Thymus (tissue), 11 donors: ENCODE measurements at regions not wholly inside any gene's neighbourhood (a gene's known extent, or its start where the extent isn't known, plus 50 kb on each side); places are given as distances from the start of the nearest gene placed in this dataset.

ENCODE experiments used
- DNase-seq, 9 donors: peaks; one replicate each; pipeline ENCODE4 v3.0.0-alpha.2; 2013; ENCODE audit warnings: low spot score in 9 of 9, low read depth in 6 of 9, missing footprints in 1 of 9
- H3K27ac ChIP-seq, 2 donors: one replicate each; pipeline ENCODE4 v1.5.1; 2013; ENCODE audit warnings: control low read depth in 1 of 2, low read depth in 1 of 2, low read length in 1 of 2, mild to moderate bottlenecking in 1 of 2, moderate library complexity in 1 of 2
- H3K27me3 ChIP-seq, 2 donors: one replicate each; pipeline ENCODE4 v1.5.1; 2013; ENCODE audit warnings: low read length in 1 of 2; ENCODE audit not compliant: control insufficient read depth in 2 of 2, insufficient read depth in 1 of 2
- H3K36me3 ChIP-seq, 2 donors: one replicate each; pipeline ENCODE4 v1.5.1; 2013; ENCODE audit warnings: low read length in 1 of 2, mild to moderate bottlenecking in 1 of 2, moderate library complexity in 1 of 2; ENCODE audit not compliant: control insufficient read depth in 2 of 2, insufficient read depth in 2 of 2
- H3K4me1 ChIP-seq, 2 donors: one replicate each; pipeline ENCODE4 v1.5.1; 2013; ENCODE audit warnings: low read length in 2 of 2; ENCODE audit not compliant: control insufficient read depth in 2 of 2, insufficient read depth in 2 of 2
- H3K4me3 ChIP-seq, 2 donors: one replicate each; pipeline ENCODE4 v1.5.1; 2013; ENCODE audit warnings: low read length in 2 of 2, control low read depth in 1 of 2, mild to moderate bottlenecking in 1 of 2
- H3K9me3 ChIP-seq, 2 donors: one replicate each; pipeline ENCODE4 v1.5.1; 2013; ENCODE audit warnings: low read length in 1 of 2, mild to moderate bottlenecking in 1 of 2; ENCODE audit not compliant: control insufficient read depth in 2 of 2, insufficient read depth in 1 of 2
- WGBS: extraction: QIAGEN DNeasy Blood & Tissue Kit; methylation state at CpG from one replicate; pipeline ENCODE4 v1.1.7; 2013; 5-methylcytosine and 5-hydroxymethylcytosine counted together
- donor health status: healthy.

- Histone ChIP-seq H3K9me3 (no peaks in the 10 kb centered on the region), H3K4me3 (no peak overlapping the region), H3K27ac (no peak overlapping the region), H3K4me1 (no peaks in the 10 kb centered on the region), H3K36me3 (no peaks in the 10 kb centered on the region), H3K27me3 (no peaks in the 10 kb centered on the region)
- DNase-seq: no peak
- WGBS: 93% methylated on average over 1 of the region's 1 CpG
Observed at GRCh38 chr2:15830937-15831549, 109.3 kb upstream of the MYCN start.

- Histone ChIP-seq H3K4me1 (no peaks in the 10 kb centered on the region), H3K27ac (no peak overlapping the region), H3K9me3 (no peaks in the 10 kb centered on the region), H3K27me3 (no peaks in the 10 kb centered on the region), H3K4me3 (no peak overlapping the region), H3K36me3 (no peaks in the 10 kb centered on the region)
- DNase-seq: no peak
- 96% methylated on average over 8 of the region's 8 CpGs for WGBS
Observed at GRCh38 chr2:15832030-15832709, 108.2 kb upstream of the MYCN start.

GRCh38 chr2:15832849-15833680 is 107.3 kb upstream of the MYCN start:
- no peaks in the 10 kb centered on the region for H3K9me3 ChIP-seq
- no peak overlapping the region for H3K27ac ChIP-seq
- H3K36me3 ChIP-seq: no peaks in the 10 kb centered on the region
- no peak overlapping the region for H3K4me3 ChIP-seq
- no peaks in the 10 kb centered on the region for H3K27me3 ChIP-seq
- H3K4me1 ChIP-seq: no peaks in the 10 kb centered on the region
- WGBS: 95% methylated on average over 9 of the region's 9 CpGs
- DNase-seq: no peak

- Histone ChIP-seq H3K9me3 (no peaks in the 10 kb centered on the region), H3K27me3 (no peaks in the 10 kb centered on the region), H3K4me1 (no peaks in the 10 kb centered on the region), H3K27ac (no peak overlapping the region), H3K4me3 (no peak overlapping the region), H3K36me3 (no peaks in the 10 kb centered on the region)
- 98% methylated on average over 3 of the region's 3 CpGs for WGBS
- no peak for DNase-seq
Observed at GRCh38 chr2:15833731-15834130, 106.6 kb upstream of the MYCN start.

GRCh38 chr2:15834381-15835031 is 105.8 kb upstream of the MYCN start:
- no peak for DNase-seq
- no peaks in the 10 kb centered on the region for H3K27me3 ChIP-seq
- no peaks in the 10 kb centered on the region for H3K36me3 ChIP-seq
- no peak overlapping the region for H3K27ac ChIP-seq
- no peak overlapping the region for H3K4me3 ChIP-seq
- H3K9me3 ChIP-seq: no peaks in the 10 kb centered on the region
- 93% methylated on average over 7 of the region's 7 CpGs for WGBS
- no peaks in the 10 kb centered on the region for H3K4me1 ChIP-seq

- H3K27ac ChIP-seq: no peak overlapping the region
- 94% methylated on average over 9 of the region's 9 CpGs for WGBS
- no peak overlapping the region for H3K4me3 ChIP-seq
- no peaks in the 10 kb centered on the region for H3K27me3 ChIP-seq
- no peak for DNase-seq
- no peaks in the 10 kb centered on the region for H3K4me1 ChIP-seq
- no peaks in the 10 kb centered on the region for H3K9me3 ChIP-seq
- no peaks in the 10 kb centered on the region for H3K36me3 ChIP-seq
Observed at GRCh38 chr2:15835991-15836688, 104.2 kb upstream of the MYCN start.

GRCh38 chr2:15836689-15837610 is 103.4 kb upstream of the MYCN start:
- no peak for DNase-seq
- H3K27me3 ChIP-seq: no peaks in the 10 kb centered on the region
- H3K36me3 ChIP-seq: no peaks in the 10 kb centered on the region
- no peaks in the 10 kb centered on the region for H3K4me1 ChIP-seq
- 96% methylated on average over 13 of the region's 13 CpGs for WGBS
- no peaks in the 10 kb centered on the region for H3K9me3 ChIP-seq
- H3K4me3 ChIP-seq: no peak overlapping the region
- H3K27ac ChIP-seq: no peak overlapping the region

- H3K9me3 ChIP-seq: no peaks in the 10 kb centered on the region
- no peak for DNase-seq
- no peaks in the 10 kb centered on the region for H3K36me3 ChIP-seq
- no peak overlapping the region for H3K4me3 ChIP-seq
- H3K4me1 ChIP-seq: no peaks in the 10 kb centered on the region
- 96% methylated on average over 13 of the region's 13 CpGs for WGBS
- H3K27ac ChIP-seq: no peak overlapping the region
- H3K27me3 ChIP-seq: no peaks in the 10 kb centered on the region
Observed at GRCh38 chr2:15838481-15839090, 101.8 kb upstream of the MYCN start.
